ENCODE measurements at regions not wholly inside any gene's neighbourhood (a gene's known extent, or its start where the extent isn't known, plus 50 kb on each side); places are given as distances from the start of the nearest gene placed in this dataset.

- no peak overlapping the region for H3K4me3 ChIP-seq
- H3K4me2 ChIP-seq: no peak overlapping the region
- TF ChIP-seq Cebpa-rat (IDR thresholded peaks at IDR 0.05): no peak
- H3K27me3 ChIP-seq: no peaks in the 10 kb centered on the region
- no peak overlapping the region for H3K9ac ChIP-seq
- H3K4me1 ChIP-seq: 0 out of 20 replicates have a peak, but pooled peaks cover 0 to 8% (median 0%) of the 10 kb centered on the region in 10 experiments
- H3K36me3 ChIP-seq: no peaks in the 10 kb centered on the region
- H3K9me3 ChIP-seq (replicated peaks in 1 of 11): peaks cover 0 to 4% (median 0%) of the 10 kb centered on the region in 11 experiments; a peak in 1 of 22 replicates
- H3K27ac ChIP-seq: no peak overlapping the region
- H4K20me1 ChIP-seq: no peaks in the 10 kb centered on the region
Observed at GRCh38 chr11:130719220-130719915, 196.9 kb downstream of the SNX19 start.

GRCh38 chr11:130720232-130721022 lies 195.9 kb downstream of the SNX19 start:
- Histone ChIP-seq H3K9ac (no peak overlapping the region), H3K27ac (no peak overlapping the region), H4K20me1 (no peaks in the 10 kb centered on the region), H3K4me1 (0 out of 20 replicates have a peak, but pooled peaks cover 0 to 8% (median 0%) of the 10 kb centered on the region in 10 experiments), H3K4me3 (no peak overlapping the region), H3K9me3 (replicated peaks in 1 of 11) (peaks cover 0 to 4% (median 0%) of the 10 kb centered on the region in 11 experiments; a peak in 1 of 22 replicates), H3K27me3 (no peaks in the 10 kb centered on the region), H3K4me2 (no peak overlapping the region), H3K36me3 (no peaks in the 10 kb centered on the region)
- TF ChIP-seq Cebpa-rat (IDR thresholded peaks at IDR 0.05): no peak

DNA sequence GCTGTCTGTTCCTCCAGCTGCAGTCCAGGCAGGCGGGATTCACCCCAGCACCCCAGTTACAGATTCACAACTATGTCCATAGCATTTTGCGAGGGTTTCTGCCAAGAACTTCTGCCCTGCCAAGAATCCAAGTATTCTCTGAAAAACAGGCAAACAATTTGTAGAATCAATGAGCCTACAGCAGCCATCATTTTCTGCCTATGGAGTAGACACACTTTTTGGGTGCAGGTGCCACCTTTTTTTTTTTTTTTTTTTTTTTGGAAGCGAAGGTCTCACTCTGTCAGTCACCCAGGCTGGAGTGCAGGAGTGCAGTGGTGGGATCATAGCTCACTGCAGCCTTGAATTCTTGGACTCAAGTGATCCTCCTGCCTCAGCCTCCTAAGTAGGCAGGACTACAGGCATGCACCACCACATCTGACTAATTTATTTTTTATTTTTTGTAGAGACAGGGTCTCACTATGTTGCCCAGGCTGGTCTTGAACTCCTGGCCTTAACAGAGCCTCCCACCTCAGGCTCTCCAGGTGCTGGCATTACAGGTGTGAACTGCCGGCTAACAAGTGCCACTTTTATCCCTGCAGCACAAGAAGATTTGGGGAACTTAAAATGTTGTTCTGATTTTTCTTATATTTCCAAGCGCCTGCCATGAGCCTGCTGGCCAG lies 195.1 kb downstream of the SNX19 start:
- no peak overlapping the region for H3K27ac ChIP-seq
- H4K20me1 ChIP-seq: no peaks in the 10 kb centered on the region

DNA sequence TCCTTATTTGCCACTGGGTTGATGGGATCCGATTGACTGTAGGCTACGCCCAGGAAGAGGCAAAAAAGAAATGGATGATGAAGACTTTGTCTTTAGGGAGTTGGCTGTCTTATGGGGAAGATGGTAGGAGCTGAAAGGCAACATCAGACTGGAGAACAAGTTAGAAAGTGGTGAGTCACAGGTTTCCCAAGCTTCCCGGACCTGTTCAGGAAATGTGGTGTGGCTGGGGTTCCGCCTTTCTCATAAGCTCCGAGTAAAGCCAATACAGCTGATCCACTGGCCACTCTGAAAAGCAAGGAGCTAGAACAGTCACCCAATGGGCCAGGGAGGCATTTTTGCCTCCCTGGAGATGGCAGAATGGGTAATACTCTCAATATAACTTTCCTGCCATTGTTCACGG lies 194.5 kb downstream of the SNX19 start:
- H3K27me3 ChIP-seq: no peaks in the 10 kb centered on the region
- peaks cover 0 to 4% (median 0%) of the 10 kb centered on the region in 11 experiments; a peak in 1 of 22 replicates for H3K9me3 ChIP-seq (replicated peaks in 1 of 11)
- H3K4me3 ChIP-seq: no peak overlapping the region
- H3K36me3 ChIP-seq: no peaks in the 10 kb centered on the region
- H3K27ac ChIP-seq: no peak overlapping the region
- TF ChIP-seq Cebpa-rat (IDR thresholded peaks at IDR 0.05): no peak
- no peak overlapping the region for H3K9ac ChIP-seq
- H4K20me1 ChIP-seq: no peaks in the 10 kb centered on the region
- H3K4me2 ChIP-seq: no peak overlapping the region
- H3K4me1 ChIP-seq: 0 out of 20 replicates have a peak, but pooled peaks cover 0 to 5% (median 0%) of the 10 kb centered on the region in 10 experiments

More for the DNA sequence above, 195.1 kb downstream of the SNX19 start:
- no peaks in the 10 kb centered on the region for H3K36me3 ChIP-seq
- H3K9ac ChIP-seq: no peak overlapping the region
- no peaks in the 10 kb centered on the region for H3K27me3 ChIP-seq
- H3K4me3 ChIP-seq: no peak overlapping the region
- 0 out of 20 replicates have a peak, but pooled peaks cover 0 to 5% (median 0%) of the 10 kb centered on the region in 10 experiments for H3K4me1 ChIP-seq
- H3K9me3 ChIP-seq (replicated peaks in 1 of 11): peaks cover 0 to 4% (median 0%) of the 10 kb centered on the region in 11 experiments; a peak in 1 of 22 replicates
- no peak overlapping the region for H3K4me2 ChIP-seq
- TF ChIP-seq Cebpa-rat (IDR thresholded peaks at IDR 0.05): no peak

GRCh38 chr11:130722401-130722800 lies 193.9 kb downstream of the SNX19 start:
- Histone ChIP-seq H3K27me3 (no peaks in the 10 kb centered on the region), H3K4me2 (no peak overlapping the region), H4K20me1 (no peaks in the 10 kb centered on the region), H3K9me3 (replicated peaks in 1 of 11) (peaks cover 0 to 4% (median 0%) of the 10 kb centered on the region in 11 experiments; a peak in 1 of 22 replicates), H3K4me1 (0 out of 20 replicates have a peak, but pooled peaks cover 0 to 5% (median 0%) of the 10 kb centered on the region in 10 experiments), H3K4me3 (no peak overlapping the region), H3K36me3 (no peaks in the 10 kb centered on the region), H3K27ac (no peak overlapping the region), H3K9ac (no peak overlapping the region)
- TF ChIP-seq Cebpa-rat (IDR thresholded peaks at IDR 0.05): no peak

- TF ChIP-seq Cebpa-rat (IDR thresholded peaks at IDR 0.05): no peak
- Histone ChIP-seq H3K27ac (no peak overlapping the region), H3K4me2 (no peak overlapping the region), H3K9me3 (replicated peaks in 1 of 11) (peaks cover 8 to 19% (median 13%) of the 10 kb centered on the region in 11 experiments; a peak in 21 of 22 replicates), H3K9ac (no peak overlapping the region), H3K4me3 (no peak overlapping the region), H4K20me1 (no peaks in the 10 kb centered on the region), H3K36me3 (no peaks in the 10 kb centered on the region), H3K27me3 (no peaks in the 10 kb centered on the region), H3K4me1 (no peaks in the 10 kb centered on the region)
Observed at GRCh38 chr11:130725421-130726233, 190.7 kb downstream of the SNX19 start.

DNA sequence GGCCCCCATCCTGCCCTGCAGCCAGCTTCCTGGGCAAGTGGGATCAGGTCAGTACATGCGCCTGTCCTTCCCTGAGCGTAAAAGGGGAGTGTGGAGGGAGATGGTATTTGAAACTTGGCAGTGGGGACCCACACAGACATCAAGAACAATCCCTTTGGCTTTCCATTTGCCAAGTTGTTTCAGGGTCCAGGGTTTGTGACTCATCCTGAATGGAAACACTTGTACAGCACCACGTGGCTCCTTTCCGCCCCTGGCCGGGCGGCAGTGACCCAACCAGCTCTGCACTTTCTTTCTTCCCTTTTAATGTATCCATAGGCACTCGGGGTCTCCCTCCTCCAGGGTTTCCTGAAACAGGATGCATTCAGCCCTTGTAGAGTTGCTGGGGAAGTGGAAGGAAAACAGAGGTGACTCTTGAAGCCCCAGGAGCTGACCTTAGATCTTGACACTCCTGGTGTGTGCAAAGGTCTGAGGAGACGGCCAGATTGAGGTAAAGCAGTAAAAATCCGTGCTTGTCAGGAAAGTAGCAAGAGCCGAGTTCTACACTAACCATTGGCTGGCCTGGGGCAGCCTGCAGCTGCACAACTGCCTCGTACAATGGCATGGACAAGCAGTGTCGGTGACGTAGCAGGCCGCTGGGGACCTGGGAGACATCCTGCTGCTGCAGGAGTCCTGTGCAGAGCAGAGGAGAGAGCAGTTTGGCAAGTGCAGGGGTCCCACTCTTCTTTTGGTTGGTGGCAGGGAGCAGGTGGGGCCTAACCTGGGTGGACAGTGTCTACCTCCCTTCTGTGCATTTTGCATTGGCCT lies 189.8 kb downstream of the SNX19 start:
- Histone ChIP-seq H3K4me1 (no peaks in the 10 kb centered on the region), H4K20me1 (no peaks in the 10 kb centered on the region), H3K4me2 (no peak overlapping the region), H3K36me3 (no peaks in the 10 kb centered on the region), H3K27ac (no peak overlapping the region), H3K9me3 (replicated peaks in 1 of 11) (peaks cover 13 to 26% (median 19%) of the 10 kb centered on the region in 11 experiments; a peak in 21 of 22 replicates), H3K9ac (no peak overlapping the region), H3K27me3 (no peaks in the 10 kb centered on the region), H3K4me3 (no peak overlapping the region)
- no peak for TF ChIP-seq Cebpa-rat (IDR thresholded peaks at IDR 0.05)
